Hepatocyte (in vitro differentiated cells): ENCODE measurements at regions not wholly inside any gene's neighbourhood (a gene's known extent, or its start where the extent isn't known, plus 50 kb on each side); places are given as distances from the start of the nearest gene placed in this dataset.

Experiments used
- DNase-seq: peaks from one replicate; pipeline ENCODE4 v3.0.0-alpha.2; 2016; ENCODE audit warnings: low spot score
- H2AFZ ChIP-seq: fragments of 200-600 bp; sonication (generic); 2 replicates; pipeline ENCODE4 v1.6.0; 2016; ENCODE audit warnings: antibody characterized with exemption, mild to moderate bottlenecking
- H3K27ac ChIP-seq: fragments of 200-600 bp; sonication (generic); 2 replicates; pipeline ENCODE4 v1.5.1; 2016; ENCODE audit warnings: mild to moderate bottlenecking
- H3K27me3 ChIP-seq: fragments of 200-600 bp; sonication (generic); 2 replicates; pipeline ENCODE4 v1.6.1; 2016
- H3K36me3 ChIP-seq: fragments of 200-600 bp; sonication (generic); replicated peaks from 2 replicates; pipeline ENCODE4 v1.5.1; 2016; ENCODE audit warnings: low read depth; ENCODE audit not compliant: insufficient read depth
- H3K4me1 ChIP-seq: fragments of 200-600 bp; sonication (generic); 2 replicates; pipeline ENCODE4 v1.5.1; 2016; ENCODE audit warnings: mild to moderate bottlenecking, moderate library complexity; ENCODE audit not compliant: insufficient read depth
- H3K4me2 ChIP-seq: fragments of 200-600 bp; sonication (generic); 2 replicates; pipeline ENCODE4 v1.6.0; 2016
- H3K4me3 ChIP-seq: fragments of 200-600 bp; sonication (generic); 2 replicates; pipeline ENCODE4 v1.5.1; 2016; ENCODE audit warnings: mild to moderate bottlenecking
- H3K79me2 ChIP-seq: fragments of 200-600 bp; sonication (generic); 2 replicates; pipeline ENCODE4 v1.6.0; 2017; ENCODE audit warnings: mild to moderate bottlenecking
- H3K9me2 ChIP-seq: fragments of 200-600 bp; sonication (generic); replicated peaks from 2 replicates; pipeline ENCODE4 v1.6.0; 2017; ENCODE audit warnings: mild to moderate bottlenecking; ENCODE audit not compliant: insufficient read depth
- H3K9me3 ChIP-seq: fragments of 200-600 bp; sonication (generic); 2 replicates; pipeline ENCODE4 v1.5.1; 2016; ENCODE audit warnings: low read depth, mild to moderate bottlenecking
- H4K20me1 ChIP-seq: fragments of 200-600 bp; sonication (generic); 2 replicates; pipeline ENCODE4 v1.6.0; 2016; ENCODE audit warnings: mild to moderate bottlenecking; ENCODE audit not compliant: insufficient read depth, poor library complexity, severe bottlenecking
- EZH2 ChIP-seq: fragments of 200-600 bp; sonication (generic); IDR thresholded peaks from 2 replicates; pipeline ENCODE4 v1.6.1; 2016; ENCODE audit warnings: antibody characterized with exemption, mild to moderate bottlenecking, borderline replicate concordance
- EZH2phosphoT487 ChIP-seq: fragments of 200-600 bp; sonication (generic); IDR thresholded peaks from one replicate; pipeline ENCODE4 v1.6.1; 2018; ENCODE audit warnings: antibody characterized with exemption, mild to moderate bottlenecking, low read depth, moderate library complexity; ENCODE audit not compliant: unreplicated experiment, severe bottlenecking
- WGBS: methylation state at CpG from one replicate; pipeline ENCODE4 v1.1.6; 2016; ENCODE audit warnings: low lambda C conversion rate; ENCODE audit errors: missing lambda C conversion rate; 5-methylcytosine and 5-hydroxymethylcytosine counted together
- TF ChIP-seq, protein P1 (sequence below): fragments of 200-600 bp; sonication (generic); IDR thresholded peaks from 2 replicates; pipeline ENCODE4 v1.5.1; 2016; ENCODE audit warnings: antibody characterized with exemption, mild to moderate bottlenecking; ENCODE audit not compliant: poor library complexity

DNA sequence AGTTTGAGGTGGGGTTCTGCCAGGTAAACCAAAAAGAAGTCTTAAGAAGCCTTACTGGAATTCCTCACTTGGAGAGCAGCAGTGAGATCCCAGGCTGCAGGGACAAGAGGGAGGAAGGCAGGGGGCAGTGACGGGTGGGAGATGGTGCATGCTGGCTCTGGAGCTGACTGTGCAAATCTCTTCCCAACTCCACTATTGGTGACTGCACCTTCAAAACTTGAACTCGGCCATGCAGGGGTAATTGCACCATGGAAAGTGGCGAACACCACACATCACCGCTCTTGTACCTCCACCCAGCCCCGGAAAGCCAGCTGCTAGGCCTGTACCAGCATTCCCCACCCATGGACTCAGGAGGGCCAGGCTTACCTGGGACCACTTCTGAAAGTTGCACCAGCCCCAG lies 51.4 kb upstream of the CDR2 start:
- 95% methylated on average over 5 of the region's 5 CpGs for WGBS
- Histone ChIP-seq H4K20me1 (no peaks in the 10 kb centered on the region), H3K36me3 (no peaks in the 10 kb centered on the region), H3K27me3 (no peaks in the 10 kb centered on the region), H3K4me1 (no peaks in the 10 kb centered on the region), H3K79me2 (no peaks in the 10 kb centered on the region), H3K27ac (no peak overlapping the region), H2AFZ (no peak overlapping the region), H3K4me2 (no peak overlapping the region), H3K4me3 (no peak overlapping the region), H3K9me2 (no peaks in the 10 kb centered on the region), H3K9me3 (no peaks in the 10 kb centered on the region)
- no peak for DNase-seq
- no peak for TF ChIP-seq EZH2phosphoT487
- TF ChIP-seq, protein P1, sequence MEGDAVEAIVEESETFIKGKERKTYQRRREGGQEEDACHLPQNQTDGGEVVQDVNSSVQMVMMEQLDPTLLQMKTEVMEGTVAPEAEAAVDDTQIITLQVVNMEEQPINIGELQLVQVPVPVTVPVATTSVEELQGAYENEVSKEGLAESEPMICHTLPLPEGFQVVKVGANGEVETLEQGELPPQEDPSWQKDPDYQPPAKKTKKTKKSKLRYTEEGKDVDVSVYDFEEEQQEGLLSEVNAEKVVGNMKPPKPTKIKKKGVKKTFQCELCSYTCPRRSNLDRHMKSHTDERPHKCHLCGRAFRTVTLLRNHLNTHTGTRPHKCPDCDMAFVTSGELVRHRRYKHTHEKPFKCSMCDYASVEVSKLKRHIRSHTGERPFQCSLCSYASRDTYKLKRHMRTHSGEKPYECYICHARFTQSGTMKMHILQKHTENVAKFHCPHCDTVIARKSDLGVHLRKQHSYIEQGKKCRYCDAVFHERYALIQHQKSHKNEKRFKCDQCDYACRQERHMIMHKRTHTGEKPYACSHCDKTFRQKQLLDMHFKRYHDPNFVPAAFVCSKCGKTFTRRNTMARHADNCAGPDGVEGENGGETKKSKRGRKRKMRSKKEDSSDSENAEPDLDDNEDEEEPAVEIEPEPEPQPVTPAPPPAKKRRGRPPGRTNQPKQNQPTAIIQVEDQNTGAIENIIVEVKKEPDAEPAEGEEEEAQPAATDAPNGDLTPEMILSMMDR, result no peak

DNA sequence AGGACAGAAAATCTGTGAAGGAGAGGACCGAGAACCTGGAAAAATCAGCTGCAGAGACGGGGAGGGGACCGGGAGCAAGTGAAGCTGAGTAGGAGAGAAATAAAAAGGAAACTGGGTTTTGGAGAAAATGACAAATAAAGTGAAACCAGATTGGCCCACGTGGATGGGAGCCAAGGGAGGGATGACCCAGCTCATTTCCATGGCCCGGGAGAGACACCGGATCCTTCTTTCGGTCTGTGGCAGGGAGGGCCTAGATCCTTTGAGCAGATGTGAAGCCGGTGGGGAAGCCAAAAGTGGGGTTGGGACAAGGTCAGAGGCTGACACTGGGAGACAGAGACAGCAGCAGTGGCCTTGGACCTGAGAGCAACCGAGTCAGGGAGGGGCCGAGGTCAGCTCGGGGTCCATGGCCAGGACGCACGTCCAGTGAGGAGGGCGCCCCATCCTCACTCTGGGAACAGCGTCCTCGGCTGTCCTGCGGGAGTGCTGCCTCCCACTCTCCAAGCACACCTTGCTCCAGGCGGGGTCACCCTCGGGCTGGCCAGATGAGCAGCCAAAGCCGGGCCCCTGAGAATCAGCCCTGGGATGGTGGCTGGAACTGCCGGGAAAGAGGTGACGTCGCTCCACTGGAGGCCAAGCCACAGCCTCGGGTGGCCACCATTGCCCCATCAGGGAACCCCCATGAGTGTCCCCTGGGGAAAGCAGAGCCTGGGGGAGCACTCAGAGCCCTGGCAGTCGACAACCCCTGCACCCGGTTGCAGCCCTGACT lies 50.8 kb upstream of the CDR2 start:
- WGBS, result 87% methylated on average over 26 of the region's 26 CpGs
- TF ChIP-seq EZH2phosphoT487 (no peak), EZH2 (no peak)
- TF ChIP-seq, protein P1, result no peak
- no peak overlapping the region for H2AFZ ChIP-seq
- no peak overlapping the region for H3K4me3 ChIP-seq
- no peaks in the 10 kb centered on the region for H3K9me3 ChIP-seq
- no peak overlapping the region for H3K4me2 ChIP-seq
- H3K27me3 ChIP-seq, result no peaks in the 10 kb centered on the region
- H3K27ac ChIP-seq, result peak overlapping the region; percentile 64
- no peaks in the 10 kb centered on the region for H4K20me1 ChIP-seq
- no peaks in the 10 kb centered on the region for H3K9me2 ChIP-seq
- no peaks in the 10 kb centered on the region for H3K36me3 ChIP-seq
- H3K79me2 ChIP-seq, result no peaks in the 10 kb centered on the region
- no peaks in the 10 kb centered on the region for H3K4me1 ChIP-seq
- no peak for DNase-seq

DNA sequence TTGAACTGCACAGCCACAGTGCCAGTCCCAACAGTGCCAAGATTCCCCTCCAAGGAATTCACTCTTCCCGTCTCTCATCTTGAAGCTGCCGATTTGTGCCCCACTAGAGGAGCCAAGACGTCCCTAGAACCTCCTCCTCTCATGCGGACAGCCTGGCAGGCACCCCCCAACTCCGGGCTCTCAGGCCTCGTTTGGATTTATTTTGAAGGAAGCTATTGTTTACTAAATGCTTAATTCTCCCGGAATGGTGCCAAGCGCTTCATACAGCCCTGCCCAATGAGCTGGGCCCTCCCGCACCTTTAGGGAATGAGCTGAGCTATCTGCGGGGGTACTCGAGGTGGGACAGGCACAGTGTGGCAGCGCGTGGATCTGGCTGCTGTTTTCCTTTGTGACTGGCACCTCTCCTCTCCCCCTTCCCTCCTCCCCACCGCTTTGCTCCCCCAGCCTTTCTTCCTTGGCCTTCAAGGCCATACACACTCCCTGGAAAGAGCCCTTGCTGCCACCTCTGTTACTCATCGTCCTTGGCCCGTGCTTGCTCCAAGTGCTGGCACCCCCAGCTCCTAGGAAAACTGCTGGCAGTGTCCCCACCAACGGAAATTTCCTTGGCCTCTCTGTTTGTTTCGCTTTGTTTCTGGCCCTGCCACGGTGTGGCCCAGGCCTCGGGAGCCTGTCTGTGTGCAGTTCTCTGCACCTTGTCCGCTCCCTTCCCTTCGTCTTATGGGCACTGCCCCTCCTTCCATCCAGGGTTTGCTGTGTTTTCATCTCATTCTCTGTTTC lies 49.9 kb upstream of the CDR2 start:
- Histone ChIP-seq H3K27ac (peak overlapping the region; percentile 64), H3K27me3 (no peaks in the 10 kb centered on the region), H3K9me3 (no peaks in the 10 kb centered on the region), H2AFZ (no peak overlapping the region), H3K4me3 (no peak overlapping the region), H3K36me3 (no peaks in the 10 kb centered on the region), H3K4me1 (no peaks in the 10 kb centered on the region), H4K20me1 (no peaks in the 10 kb centered on the region), H3K9me2 (no peaks in the 10 kb centered on the region), H3K4me2 (no peak overlapping the region), H3K79me2 (no peaks in the 10 kb centered on the region)
- no peak for TF ChIP-seq EZH2
- TF ChIP-seq EZH2phosphoT487, result no peak
- TF ChIP-seq, protein P1, result no peak
- no peak for DNase-seq
- WGBS, result 85% methylated on average over 22 of the region's 22 CpGs
